GM19328 (cell line): ENCODE measurements at regions not wholly inside any gene's neighbourhood (a gene's known extent, or its start where the extent isn't known, plus 50 kb on each side); places are given as distances from the start of the nearest gene placed in this dataset.
A peak's percentile ranks its signal among the peaks of the same experiment; 100 is the strongest.

ENCODE experiments used
- ATAC-seq: cut with Tn5 transposase; IDR thresholded peaks from one replicate; pipeline ENCODE4 v1.9.1; 2021; ENCODE audit warnings: mild to moderate bottlenecking, moderate library complexity; ENCODE audit not compliant: unreplicated experiment

DNA sequence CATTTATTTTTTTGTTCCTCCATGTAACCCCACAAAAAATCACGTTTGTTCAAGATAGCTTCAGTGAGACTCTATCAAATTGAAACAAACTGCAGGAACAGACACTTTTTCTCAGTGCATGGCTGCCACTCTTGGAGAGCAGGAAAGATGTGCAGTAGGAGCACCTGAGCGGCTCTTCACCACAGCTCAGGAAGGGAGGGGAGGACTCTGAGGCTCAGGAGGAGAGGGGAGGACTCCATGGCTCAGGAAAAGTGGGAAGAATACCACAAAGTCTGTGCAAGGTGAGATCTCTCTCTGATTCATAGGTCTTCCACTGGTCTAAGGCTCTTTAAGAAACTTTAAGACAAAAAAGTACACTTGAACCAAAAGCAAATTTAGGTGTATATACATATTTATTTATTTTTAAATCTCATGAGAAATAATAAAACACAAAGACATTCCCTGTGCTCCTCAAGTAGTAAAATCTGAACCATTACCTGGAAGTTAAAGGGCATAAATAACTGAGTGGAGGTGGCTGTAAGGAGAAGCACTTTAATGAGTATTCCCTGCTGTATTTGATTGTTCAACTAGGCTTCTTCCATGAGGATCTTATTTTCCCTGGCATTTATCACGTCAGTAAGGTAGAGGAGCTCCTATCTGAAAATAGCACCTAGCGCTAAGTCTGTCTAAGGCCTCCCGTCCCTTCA, 69.2 kb upstream of the CCN6 start:
- no peak for ATAC-seq

DNA sequence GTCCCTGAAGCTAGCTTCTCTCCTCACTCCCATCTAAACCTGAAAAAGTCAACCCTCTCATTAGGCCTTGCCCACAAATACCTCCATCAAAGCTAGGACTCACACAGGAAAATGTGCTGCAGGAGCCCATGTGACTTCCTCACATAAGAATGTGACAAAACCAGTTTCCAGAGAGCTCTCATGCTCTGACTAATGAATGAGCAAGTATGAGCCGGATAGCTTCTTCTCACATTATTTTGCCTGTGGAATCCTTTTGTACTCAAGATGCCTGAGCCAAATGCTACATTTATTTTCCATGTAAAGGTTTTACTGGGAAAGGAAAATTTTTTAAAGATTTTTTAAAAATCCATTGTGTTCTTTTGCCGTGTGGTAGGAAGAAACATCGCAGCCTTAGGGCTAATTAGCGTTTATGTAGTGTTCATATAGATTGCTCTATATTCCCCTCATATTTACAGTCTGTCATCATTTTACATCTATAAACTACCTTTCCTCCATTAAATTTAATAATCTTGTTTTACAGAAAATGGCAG, 68.6 kb upstream of the CCN6 start:
- no peak for ATAC-seq

DNA sequence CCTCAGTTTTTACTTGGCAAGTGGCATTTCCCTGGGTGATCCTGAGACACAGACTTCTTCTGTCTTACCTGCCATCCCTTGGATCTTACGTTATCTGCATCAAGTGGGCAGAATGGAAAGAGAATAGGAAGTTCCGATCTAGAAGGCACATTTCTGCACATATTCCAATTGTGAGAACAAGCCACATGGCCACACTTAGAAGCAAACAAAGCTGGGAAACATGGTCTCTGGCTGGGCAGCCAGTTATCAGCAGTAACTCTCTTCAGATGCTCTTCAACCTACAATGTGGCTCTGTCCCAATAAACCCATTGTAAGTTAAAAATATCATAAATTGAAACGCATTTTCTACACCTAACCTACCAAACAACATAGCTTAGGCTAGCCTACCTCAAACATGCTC, 67.3 kb upstream of the CCN6 start:
- no peak for ATAC-seq

GRCh38 chr6:111987295-111987694, 66.6 kb upstream of the CCN6 start:
- ATAC-seq: no peak

- no peak for ATAC-seq
These were observed 65.0 kb upstream of the CCN6 start for GRCh38 chr6:111988926-111989325.

DNA sequence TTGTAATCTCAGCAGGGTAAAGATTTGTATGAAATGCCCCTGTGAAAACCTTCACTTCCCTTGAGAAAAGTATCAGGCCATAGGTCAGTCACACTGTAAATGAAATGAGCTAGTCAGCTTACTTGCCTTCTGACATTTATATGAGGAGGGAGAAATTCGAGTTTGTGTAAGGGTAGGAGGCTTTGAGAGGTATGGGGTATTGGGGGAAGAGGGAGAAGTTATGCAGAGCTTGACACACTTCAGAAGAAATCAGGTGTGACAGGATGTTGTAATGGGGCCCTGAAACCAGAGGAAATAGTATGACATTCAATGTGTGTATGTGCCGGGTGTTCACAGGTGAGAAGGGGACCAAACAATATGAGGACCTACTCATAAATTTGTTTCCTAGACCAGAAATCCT, 64.2 kb upstream of the CCN6 start:
- ATAC-seq: no peak

DNA sequence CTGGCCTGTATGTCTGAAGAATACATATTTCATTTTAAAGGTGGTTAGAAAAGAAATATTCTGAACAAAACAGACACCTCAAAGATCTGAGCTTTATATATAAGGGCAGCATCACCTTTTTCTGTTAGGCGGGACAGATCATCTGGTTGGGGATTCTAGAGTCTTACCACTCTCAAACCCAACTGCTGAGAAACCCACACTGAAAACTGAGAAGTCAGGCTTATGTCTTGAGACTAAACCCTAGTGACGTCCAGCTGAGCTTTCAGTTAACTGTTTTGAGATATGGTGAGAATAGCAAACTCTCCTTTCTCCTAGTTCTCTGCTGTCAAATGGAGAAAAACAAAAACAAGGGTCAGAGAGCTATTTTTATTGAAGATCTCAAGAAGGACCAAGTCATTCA, 63.7 kb upstream of the CCN6 start:
- ATAC-seq: no peak

- ATAC-seq: no peak
These were observed 61.1 kb upstream of the CCN6 start for GRCh38 chr6:111992851-111993250.

DNA sequence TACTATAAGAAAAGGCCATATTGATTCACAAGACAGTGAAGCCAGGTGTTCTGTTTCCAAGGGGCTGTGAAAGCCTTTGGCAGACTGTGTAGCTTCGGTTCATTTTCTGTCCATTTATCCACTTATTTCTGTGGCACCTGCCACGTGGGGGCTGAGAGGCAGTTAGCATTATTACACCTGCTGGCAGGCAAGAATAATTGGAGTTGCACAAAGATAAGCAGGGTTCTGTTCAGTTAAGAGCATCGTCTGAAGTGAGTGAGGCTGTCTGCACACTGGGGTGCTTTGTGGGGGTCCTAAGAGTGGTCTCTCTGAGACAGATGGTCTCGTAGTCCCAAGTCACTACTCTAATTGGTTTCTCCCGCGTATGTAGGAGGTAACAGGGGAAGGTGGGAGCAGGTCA, 60.6 kb upstream of the CCN6 start:
- ATAC-seq: no peak

DNA sequence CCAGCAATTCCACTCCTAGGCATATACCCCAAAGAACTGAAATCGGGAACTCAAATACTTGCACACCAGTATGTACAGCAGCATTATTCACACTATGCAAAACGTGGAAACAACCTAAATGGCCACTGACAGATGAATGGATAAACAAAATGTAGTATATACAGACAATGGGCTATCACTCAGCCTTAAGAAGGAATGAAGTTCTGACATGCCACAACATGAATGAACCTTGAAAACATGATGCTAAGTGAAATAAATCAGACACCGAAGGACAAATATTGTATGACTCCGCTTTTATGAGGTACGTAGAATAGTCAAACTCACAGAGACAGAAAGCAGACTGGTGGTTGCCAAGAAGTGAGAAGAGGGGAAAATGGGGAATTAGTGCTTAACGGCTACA, 59.1 kb upstream of the CCN6 start:
- no peak for ATAC-seq

- no peak for ATAC-seq
These were observed 58.5 kb upstream of the CCN6 start for GRCh38 chr6:111995404-111995803.

- no peak for ATAC-seq
These were observed 57.6 kb upstream of the CCN6 start for GRCh38 chr6:111996144-111996865.

GRCh38 chr6:111997078-111997852, 56.6 kb upstream of the CCN6 start:
- ATAC-seq: peak; percentile 55

- ATAC-seq: no peak
These were observed 56.1 kb upstream of the CCN6 start for GRCh38 chr6:111997853-111998208.

- ATAC-seq: no peak
These were observed 51.6 kb upstream of the CCN6 start for GRCh38 chr6:112002307-112002706.
